ENCODE measurements at regions not wholly inside any gene's neighbourhood (a gene's known extent, or its start where the extent isn't known, plus 50 kb on each side); places are given as distances from the start of the nearest gene placed in this dataset.

DNA sequence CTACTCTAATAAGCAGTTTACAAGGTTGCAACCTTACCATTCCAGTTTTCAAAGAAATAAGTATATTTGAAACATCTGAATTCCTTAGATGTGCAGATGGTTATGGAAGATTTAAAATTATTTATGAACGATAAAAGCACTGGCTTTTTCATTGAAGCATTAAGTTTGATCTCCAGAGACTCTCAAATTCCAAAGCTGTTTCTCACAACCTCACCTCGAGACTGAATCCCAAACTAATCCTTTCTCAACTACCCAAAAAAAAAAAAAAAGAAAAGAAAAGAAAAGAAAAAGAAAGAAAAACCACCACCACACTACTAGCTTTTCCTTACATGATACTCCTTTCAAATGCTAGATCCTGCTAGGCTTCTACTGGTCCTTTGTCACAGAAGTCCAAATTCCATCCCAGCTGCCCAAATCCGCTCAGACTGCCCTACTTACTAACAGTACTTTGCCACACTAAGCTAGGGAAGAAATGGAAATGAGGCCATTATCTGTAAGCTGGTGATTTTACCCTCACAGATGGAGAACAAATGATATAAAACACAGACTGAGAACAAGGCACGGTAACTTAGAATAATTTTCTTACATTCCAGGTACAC is 100.6 kb upstream of the CDK1 start:
- TF ChIP-seq CTCF (IDR thresholded peaks at IDR 0.05; ENCODE audit: insufficient read depth, low read depth, low read length), result no peak

DNA sequence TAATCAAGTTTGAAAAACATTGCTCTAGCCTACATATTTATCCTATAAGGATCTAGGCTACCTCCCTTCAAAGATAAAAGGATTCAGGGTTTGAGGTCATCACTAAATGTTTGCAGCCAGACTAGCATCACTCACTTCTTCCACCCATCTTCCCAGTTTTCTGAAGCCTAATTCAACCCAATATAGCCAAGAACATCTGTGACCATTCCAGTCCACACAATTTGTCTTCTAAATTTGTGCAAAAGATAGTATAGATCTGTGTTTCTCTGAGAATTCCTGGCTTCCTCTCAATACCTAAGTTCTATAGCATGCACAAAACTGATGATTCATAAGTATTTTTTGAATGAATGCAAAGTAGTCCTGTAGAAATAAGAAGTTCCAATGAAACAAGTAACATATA is 103.0 kb upstream of the CDK1 start:
- no peak overlapping the region for H3K4me3 ChIP-seq (ENCODE audit: low read depth, low read length)
- no peak for DNase-seq (ENCODE audit: low read depth)
- no peak for TF ChIP-seq CTCF (IDR thresholded peaks at IDR 0.05; ENCODE audit: insufficient read depth, low read depth, low read length)

More for the DNA sequence above, 100.6 kb upstream of the CDK1 start:
- DNase-seq (ENCODE audit: low read depth), result no peak
- H3K4me3 ChIP-seq (ENCODE audit: low read depth, low read length), result no peak overlapping the region

DNA sequence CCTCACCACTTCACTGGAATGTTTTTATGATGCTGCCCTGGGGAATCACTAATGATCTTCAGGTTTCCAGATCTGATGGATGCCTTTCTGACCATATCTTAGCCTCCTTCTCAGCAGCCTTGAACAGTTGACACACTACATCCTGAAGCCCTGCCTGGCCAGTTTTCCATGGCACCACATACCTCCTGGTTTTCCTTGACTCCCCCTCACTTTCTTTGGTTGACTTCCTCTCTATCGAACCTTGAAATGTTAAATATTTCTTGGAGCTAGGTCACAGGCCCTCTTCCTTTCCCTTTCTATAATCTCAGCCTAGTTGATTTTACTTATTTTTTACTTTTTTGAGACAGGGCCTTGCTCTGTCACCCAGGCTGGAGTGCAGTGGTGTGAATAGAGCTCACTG is 108.8 kb upstream of the CDK1 start:
- DNase-seq (ENCODE audit: low read depth), result no peak
- no peak overlapping the region for H3K4me3 ChIP-seq (ENCODE audit: low read depth, low read length)
- TF ChIP-seq CTCF (IDR thresholded peaks at IDR 0.05; ENCODE audit: insufficient read depth, low read depth, low read length), result no peak

DNA sequence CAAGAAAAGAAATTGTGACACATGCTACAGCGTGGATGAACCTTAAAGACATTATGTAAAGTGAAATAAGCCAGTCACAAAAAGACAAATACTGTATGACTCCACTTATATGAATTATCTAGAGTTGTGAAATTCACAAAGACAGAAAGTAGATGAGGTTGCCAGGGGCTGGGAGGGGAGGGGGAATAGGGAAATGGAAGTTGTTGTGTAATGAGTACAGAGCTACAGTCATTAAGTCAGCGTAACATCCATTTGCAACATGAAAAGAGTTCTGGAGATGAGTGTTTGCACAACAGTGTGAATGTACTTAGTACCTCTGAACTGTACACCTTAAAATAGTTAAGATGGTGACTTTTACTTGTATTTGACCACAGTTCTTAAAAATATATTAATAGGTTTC is 112.1 kb upstream of the CDK1 start:
- TF ChIP-seq CTCF (IDR thresholded peaks at IDR 0.05; ENCODE audit: insufficient read depth, low read depth, low read length), result no peak
- H3K4me3 ChIP-seq (ENCODE audit: low read depth, low read length), result no peak overlapping the region
- peak; percentile 50 for DNase-seq (ENCODE audit: low read depth)

- no peak for TF ChIP-seq CTCF (IDR thresholded peaks at IDR 0.05; ENCODE audit: insufficient read depth, low read depth, low read length)
- no peak for DNase-seq (ENCODE audit: low read depth)
- no peak overlapping the region for H3K4me3 ChIP-seq (ENCODE audit: low read depth, low read length)
These were observed 113.4 kb upstream of the CDK1 start for GRCh38 chr10:60664859-60665258.

DNA sequence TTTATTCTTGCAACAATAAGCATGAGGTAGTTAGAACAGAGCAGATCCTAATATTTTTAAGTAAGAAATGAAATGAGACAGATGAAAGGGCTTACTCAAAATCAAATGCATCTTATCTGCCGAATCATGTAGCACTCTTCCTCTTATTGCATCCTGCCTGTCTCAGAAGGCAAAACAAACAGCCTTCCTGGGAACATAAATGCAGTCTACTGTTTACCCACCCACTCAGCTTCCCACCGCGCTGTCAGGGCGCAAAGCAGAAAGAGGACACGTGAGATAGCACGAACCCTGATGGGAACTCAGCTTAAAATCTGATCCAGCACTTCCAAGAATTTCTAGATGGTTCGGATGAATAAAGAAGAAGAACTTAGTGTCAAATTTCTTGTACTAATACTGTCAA is 114.4 kb upstream of the CDK1 start:
- DNase-seq (ENCODE audit: low read depth), result no peak
- H3K4me3 ChIP-seq (ENCODE audit: low read depth, low read length), result no peak overlapping the region
- TF ChIP-seq CTCF (IDR thresholded peaks at IDR 0.05; ENCODE audit: insufficient read depth, low read depth, low read length), result no peak
